DOHH2 (cell line): ENCODE measurements at regions not wholly inside any gene's neighbourhood (a gene's known extent, or its start where the extent isn't known, plus 50 kb on each side); places are given as distances from the start of the nearest gene placed in this dataset.

Experiments
- H3F3A ChIP-seq: fragments of 200-600 bp; sonication (generic), shearing (Covaris generic); 2 replicates; pipeline ENCODE4 v1.6.0; 2016; ENCODE audit warnings: antibody characterized with exemption, mild to moderate bottlenecking; ENCODE audit not compliant: control insufficient read depth, insufficient read depth
- H3K27ac ChIP-seq: fragments of 200-600 bp; sonication (generic); 2 replicates; pipeline ENCODE4 v1.5.1; 2014; ENCODE audit warnings: low read depth, mild to moderate bottlenecking, low read length, moderate library complexity
- H3K27me3 ChIP-seq: fragments of 200-600 bp; sonication (generic); 2 replicates; pipeline ENCODE4 v1.6.1; 2014; ENCODE audit warnings: mild to moderate bottlenecking, low read length, mixed read lengths; ENCODE audit not compliant: control insufficient read depth
- H3K36me3 ChIP-seq: fragments of 200-600 bp; sonication (generic); 2 replicates; pipeline ENCODE4 v1.6.1; 2014; ENCODE audit warnings: mild to moderate bottlenecking, low read length, moderate library complexity, mixed read lengths; ENCODE audit not compliant: control insufficient read depth
- H3K4me1 ChIP-seq: fragments of 200-600 bp; sonication (generic); 2 replicates; pipeline ENCODE4 v1.6.1; 2014; ENCODE audit warnings: mild to moderate bottlenecking, low read length, mixed read lengths; ENCODE audit not compliant: control insufficient read depth
- H3K4me2 ChIP-seq: fragments of 200-600 bp; sonication (generic); 2 replicates; pipeline ENCODE4 v1.6.0; 2014; ENCODE audit warnings: mild to moderate bottlenecking, low read length, moderate library complexity
- H3K4me3 ChIP-seq: fragments of 200-600 bp; sonication (generic); 2 replicates; pipeline ENCODE4 v1.5.1; 2014; ENCODE audit warnings: mild to moderate bottlenecking, low read length, mixed read lengths
- H3K79me2 ChIP-seq: fragments of 200-600 bp; sonication (generic); 2 replicates; pipeline ENCODE4 v1.6.1; 2014; ENCODE audit warnings: mild to moderate bottlenecking, low read length, mixed read lengths; ENCODE audit not compliant: control insufficient read depth
- H3K9me2 ChIP-seq: fragments of 200-600 bp; sonication (generic); replicated peaks from 2 replicates; pipeline ENCODE4 v1.6.1; 2014; ENCODE audit warnings: mild to moderate bottlenecking, low read length, mixed read lengths; ENCODE audit not compliant: control insufficient read depth
- H3K9me3 ChIP-seq: fragments of 200-600 bp; sonication (generic); 2 replicates; pipeline ENCODE4 v1.6.1; 2014; ENCODE audit warnings: antibody characterized with exemption, low read length, mixed read lengths; ENCODE audit not compliant: control insufficient read depth, insufficient read depth
- H4K20me1 ChIP-seq: fragments of 200-600 bp; sonication (generic); 2 replicates; pipeline ENCODE4 v1.6.0; 2014; ENCODE audit warnings: low read depth, mild to moderate bottlenecking, antibody characterized with exemption, low read length, moderate library complexity; ENCODE audit not compliant: control insufficient read depth, insufficient read depth
- CTCF ChIP-seq: fragments of 200-600 bp; sonication (generic); IDR thresholded peaks from one replicate; pipeline ENCODE4 v1.5.1; 2014; ENCODE audit warnings: antibody characterized with exemption, mild to moderate bottlenecking, low read depth, low read length; ENCODE audit not compliant: poor library complexity, severe bottlenecking
- EZH2phosphoT487 ChIP-seq: fragments of 200-600 bp; sonication (generic); IDR thresholded peaks from 2 replicates; pipeline ENCODE4 v1.6.1; 2017; ENCODE audit warnings: borderline replicate concordance, mild to moderate bottlenecking, antibody characterized with exemption, low read length, moderate library complexity, mixed read lengths

GRCh38 chr3:18813300-18813699, 335.0 kb upstream of the KCNH8 start:
- H3K27me3 ChIP-seq = no peaks in the 10 kb centered on the region
- no peaks in the 10 kb centered on the region for H3K9me2 ChIP-seq
- no peaks in the 10 kb centered on the region for H4K20me1 ChIP-seq
- no peak overlapping the region for H3K27ac ChIP-seq
- H3F3A ChIP-seq = no peaks in the 10 kb centered on the region
- H3K4me3 ChIP-seq = no peak overlapping the region
- H3K36me3 ChIP-seq = no peaks in the 10 kb centered on the region
- no peak for TF ChIP-seq EZH2phosphoT487
- no peak for TF ChIP-seq CTCF
- no peaks in the 10 kb centered on the region for H3K9me3 ChIP-seq
- H3K79me2 ChIP-seq = no peaks in the 10 kb centered on the region
- no peak overlapping the region for H3K4me2 ChIP-seq
- H3K4me1 ChIP-seq = no peaks in the 10 kb centered on the region

- no peak for TF ChIP-seq EZH2phosphoT487
- no peak for TF ChIP-seq CTCF
- Histone ChIP-seq H3F3A (no peaks in the 10 kb centered on the region), H4K20me1 (no peaks in the 10 kb centered on the region), H3K27ac (no peak overlapping the region), H3K36me3 (no peaks in the 10 kb centered on the region), H3K4me3 (no peak overlapping the region), H3K9me2 (no peaks in the 10 kb centered on the region), H3K79me2 (no peaks in the 10 kb centered on the region), H3K27me3 (no peaks in the 10 kb centered on the region), H3K9me3 (no peaks in the 10 kb centered on the region), H3K4me2 (no peak overlapping the region), H3K4me1 (no peaks in the 10 kb centered on the region)
These were observed 336.0 kb upstream of the KCNH8 start for GRCh38 chr3:18812316-18812715.

GRCh38 chr3:18810306-18810661, 338.0 kb upstream of the KCNH8 start:
- H3K27me3 ChIP-seq = no peaks in the 10 kb centered on the region
- no peaks in the 10 kb centered on the region for H3K4me1 ChIP-seq
- no peaks in the 10 kb centered on the region for H3K9me3 ChIP-seq
- H3K9me2 ChIP-seq = no peaks in the 10 kb centered on the region
- no peak overlapping the region for H3K27ac ChIP-seq
- TF ChIP-seq CTCF = no peak
- no peak for TF ChIP-seq EZH2phosphoT487
- H4K20me1 ChIP-seq = no peaks in the 10 kb centered on the region
- no peaks in the 10 kb centered on the region for H3K36me3 ChIP-seq
- H3K79me2 ChIP-seq = no peaks in the 10 kb centered on the region
- H3K4me3 ChIP-seq = no peak overlapping the region
- H3F3A ChIP-seq = no peaks in the 10 kb centered on the region
- H3K4me2 ChIP-seq = no peak overlapping the region
